T-helper 1 cell treated with Interleukin-12 subunit alpha and Interleukin-12 subunit beta and Interleukin-4 antibody, amounts not matched to agents 30 μg/mL and 1 μg/mL, for 36 hours (primary cell): ENCODE measurements at regions not wholly inside any gene's neighbourhood (a gene's known extent, or its start where the extent isn't known, plus 50 kb on each side); places are given as distances from the start of the nearest gene placed in this dataset.
"Not testable (repeated sequence)": the region's sequence is repeated elsewhere in the genome, so short reads cannot be mapped to it uniquely, and the experiment has no call there.

Source experiments
- H3K27ac Mint-ChIP-seq: one replicate; pipeline ENCODE4 v1.8.0; 2021; ENCODE audit warnings: mild to moderate bottlenecking, mixed read lengths
- H3K27me3 Mint-ChIP-seq: one replicate; pipeline ENCODE4 v1.8.0; 2021; ENCODE audit warnings: low read depth, mixed read lengths
- H3K36me3 Mint-ChIP-seq: one replicate; pipeline ENCODE4 v1.8.0; 2021; ENCODE audit warnings: low read depth, mixed read lengths
- H3K4me1 Mint-ChIP-seq: one replicate; pipeline ENCODE4 v1.8.0; 2021; ENCODE audit warnings: low read depth, mixed read lengths
- H3K4me3 Mint-ChIP-seq: one replicate; pipeline ENCODE4 v1.8.0; 2021; ENCODE audit warnings: mild to moderate bottlenecking, moderate library complexity, mixed read lengths
- H3K9me3 Mint-ChIP-seq: one replicate; pipeline ENCODE4 v1.8.0; 2021; ENCODE audit warnings: mixed read lengths

GRCh38 chr16:17963185-17963836, 373.2 kb downstream of the NPIPA8 start:
- H3K27me3 Mint-ChIP-seq, result no peaks in the 10 kb centered on the region
- H3K4me1 Mint-ChIP-seq, result no peaks in the 10 kb centered on the region
- no peak overlapping the region for H3K4me3 Mint-ChIP-seq
- no peaks in the 10 kb centered on the region for H3K36me3 Mint-ChIP-seq
- H3K9me3 Mint-ChIP-seq, result peaks cover 12% of the 10 kb centered on the region
- no peak overlapping the region for H3K27ac Mint-ChIP-seq

- Mint-ChIP-seq H3K36me3 (no peaks in the 10 kb centered on the region), H3K27ac (no peak overlapping the region), H3K9me3 (peaks cover 15% of the 10 kb centered on the region), H3K4me1 (no peaks in the 10 kb centered on the region), H3K27me3 (no peaks in the 10 kb centered on the region), H3K4me3 (no peak overlapping the region)
These were observed 373.8 kb downstream of the NPIPA8 start for GRCh38 chr16:17962726-17963125.

- not testable (repeated sequence) for H3K4me1 Mint-ChIP-seq, H3K36me3 Mint-ChIP-seq, H3K4me3 Mint-ChIP-seq, H3K27me3 Mint-ChIP-seq, H3K27ac Mint-ChIP-seq
- peaks cover 11% of the 10 kb centered on the region for H3K9me3 Mint-ChIP-seq
These were observed 374.7 kb downstream of the NPIPA8 start for GRCh38 chr16:17961822-17962221.

- H3K9me3 Mint-ChIP-seq, result no peaks in the 10 kb centered on the region
- no peak overlapping the region for H3K27ac Mint-ChIP-seq
- H3K27me3 Mint-ChIP-seq, result peaks cover 19% of the 10 kb centered on the region
- no peak overlapping the region for H3K4me3 Mint-ChIP-seq
- H3K4me1 Mint-ChIP-seq, result peaks cover 3% of the 10 kb centered on the region
- H3K36me3 Mint-ChIP-seq, result no peaks in the 10 kb centered on the region
These were observed 385.2 kb downstream of the NPIPA8 start for GRCh38 chr16:17951378-17951777.

GRCh38 chr16:17949982-17950250, 386.6 kb downstream of the NPIPA8 start:
- Mint-ChIP-seq H3K9me3 (no peaks in the 10 kb centered on the region), H3K27ac (no peak overlapping the region), H3K4me3 (no peak overlapping the region), H3K4me1 (peaks cover 3% of the 10 kb centered on the region), H3K36me3 (no peaks in the 10 kb centered on the region), H3K27me3 (peaks cover 19% of the 10 kb centered on the region)

- Mint-ChIP-seq H3K27me3 (peaks cover 19% of the 10 kb centered on the region), H3K4me1 (peaks cover 3% of the 10 kb centered on the region), H3K9me3 (no peaks in the 10 kb centered on the region), H3K4me3 (no peak overlapping the region), H3K36me3 (no peaks in the 10 kb centered on the region), H3K27ac (no peak overlapping the region)
These were observed 387.2 kb downstream of the NPIPA8 start for GRCh38 chr16:17949141-17949981.

- Mint-ChIP-seq H3K4me3 (no peak overlapping the region), H3K9me3 (no peaks in the 10 kb centered on the region), H3K27me3 (peaks cover 19% of the 10 kb centered on the region), H3K27ac (no peak overlapping the region), H3K4me1 (peaks cover 3% of the 10 kb centered on the region), H3K36me3 (no peaks in the 10 kb centered on the region)
These were observed 388.9 kb downstream of the NPIPA8 start for GRCh38 chr16:17947637-17948036.

GRCh38 chr16:17947165-17947564, 389.4 kb downstream of the NPIPA8 start:
- peaks cover 19% of the 10 kb centered on the region for H3K27me3 Mint-ChIP-seq
- H3K27ac Mint-ChIP-seq, result no peak overlapping the region
- H3K36me3 Mint-ChIP-seq, result no peaks in the 10 kb centered on the region
- H3K4me3 Mint-ChIP-seq, result no peak overlapping the region
- peaks cover 3% of the 10 kb centered on the region for H3K4me1 Mint-ChIP-seq
- no peaks in the 10 kb centered on the region for H3K9me3 Mint-ChIP-seq

- H3K9me3 Mint-ChIP-seq, result no peaks in the 10 kb centered on the region
- no peak overlapping the region for H3K27ac Mint-ChIP-seq
- no peaks in the 10 kb centered on the region for H3K36me3 Mint-ChIP-seq
- H3K4me1 Mint-ChIP-seq, result peaks cover 3% of the 10 kb centered on the region
- H3K27me3 Mint-ChIP-seq, result peaks cover 24% of the 10 kb centered on the region
- H3K4me3 Mint-ChIP-seq, result no peak overlapping the region
These were observed 391.4 kb downstream of the NPIPA8 start for GRCh38 chr16:17945080-17945601.

GRCh38 chr16:17944345-17944744, 392.2 kb downstream of the NPIPA8 start:
- H3K4me3 Mint-ChIP-seq, result no peak overlapping the region
- H3K4me1 Mint-ChIP-seq, result peaks cover 7% of the 10 kb centered on the region
- H3K27ac Mint-ChIP-seq, result no peak overlapping the region
- H3K27me3 Mint-ChIP-seq, result peaks cover 19% of the 10 kb centered on the region
- H3K9me3 Mint-ChIP-seq, result no peaks in the 10 kb centered on the region
- H3K36me3 Mint-ChIP-seq, result no peaks in the 10 kb centered on the region

GRCh38 chr16:17942067-17942466, 394.5 kb downstream of the NPIPA8 start:
- H3K4me3 Mint-ChIP-seq, result no peak overlapping the region
- H3K36me3 Mint-ChIP-seq, result no peaks in the 10 kb centered on the region
- no peaks in the 10 kb centered on the region for H3K9me3 Mint-ChIP-seq
- H3K27ac Mint-ChIP-seq, result no peak overlapping the region
- H3K4me1 Mint-ChIP-seq, result peaks cover 15% of the 10 kb centered on the region
- peaks cover 5% of the 10 kb centered on the region for H3K27me3 Mint-ChIP-seq

- H3K4me3 Mint-ChIP-seq, result no peak overlapping the region
- H3K27ac Mint-ChIP-seq, result no peak overlapping the region
- H3K4me1 Mint-ChIP-seq, result peaks cover 15% of the 10 kb centered on the region
- H3K9me3 Mint-ChIP-seq, result no peaks in the 10 kb centered on the region
- H3K36me3 Mint-ChIP-seq, result no peaks in the 10 kb centered on the region
- peaks cover 5% of the 10 kb centered on the region for H3K27me3 Mint-ChIP-seq
These were observed 395.8 kb downstream of the NPIPA8 start for GRCh38 chr16:17940584-17941364.

- no peak overlapping the region for H3K4me3 Mint-ChIP-seq
- H3K4me1 Mint-ChIP-seq, result peaks cover 15% of the 10 kb centered on the region
- peaks cover 5% of the 10 kb centered on the region for H3K27me3 Mint-ChIP-seq
- H3K9me3 Mint-ChIP-seq, result no peaks in the 10 kb centered on the region
- H3K36me3 Mint-ChIP-seq, result no peaks in the 10 kb centered on the region
- peak overlapping the region; percentile 77 for H3K27ac Mint-ChIP-seq
These were observed 396.8 kb downstream of the NPIPA8 start for GRCh38 chr16:17939723-17940122.

GRCh38 chr16:17939122-17939536, 397.4 kb downstream of the NPIPA8 start:
- peaks cover 15% of the 10 kb centered on the region for H3K4me1 Mint-ChIP-seq
- peak overlapping the region; percentile 77 for H3K27ac Mint-ChIP-seq
- H3K4me3 Mint-ChIP-seq, result peak overlapping the region; percentile 81
- H3K9me3 Mint-ChIP-seq, result no peaks in the 10 kb centered on the region
- peaks cover 5% of the 10 kb centered on the region for H3K27me3 Mint-ChIP-seq
- no peaks in the 10 kb centered on the region for H3K36me3 Mint-ChIP-seq
